ENCODE measurements at regions not wholly inside any gene's neighbourhood (a gene's known extent, or its start where the extent isn't known, plus 50 kb on each side); places are given as distances from the start of the nearest gene placed in this dataset.

GRCh38 chr17:36791150-36791941, 145.9 kb upstream of the LHX1 start:
- TF ChIP-seq, protein P1, sequence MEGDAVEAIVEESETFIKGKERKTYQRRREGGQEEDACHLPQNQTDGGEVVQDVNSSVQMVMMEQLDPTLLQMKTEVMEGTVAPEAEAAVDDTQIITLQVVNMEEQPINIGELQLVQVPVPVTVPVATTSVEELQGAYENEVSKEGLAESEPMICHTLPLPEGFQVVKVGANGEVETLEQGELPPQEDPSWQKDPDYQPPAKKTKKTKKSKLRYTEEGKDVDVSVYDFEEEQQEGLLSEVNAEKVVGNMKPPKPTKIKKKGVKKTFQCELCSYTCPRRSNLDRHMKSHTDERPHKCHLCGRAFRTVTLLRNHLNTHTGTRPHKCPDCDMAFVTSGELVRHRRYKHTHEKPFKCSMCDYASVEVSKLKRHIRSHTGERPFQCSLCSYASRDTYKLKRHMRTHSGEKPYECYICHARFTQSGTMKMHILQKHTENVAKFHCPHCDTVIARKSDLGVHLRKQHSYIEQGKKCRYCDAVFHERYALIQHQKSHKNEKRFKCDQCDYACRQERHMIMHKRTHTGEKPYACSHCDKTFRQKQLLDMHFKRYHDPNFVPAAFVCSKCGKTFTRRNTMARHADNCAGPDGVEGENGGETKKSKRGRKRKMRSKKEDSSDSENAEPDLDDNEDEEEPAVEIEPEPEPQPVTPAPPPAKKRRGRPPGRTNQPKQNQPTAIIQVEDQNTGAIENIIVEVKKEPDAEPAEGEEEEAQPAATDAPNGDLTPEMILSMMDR (IDR thresholded peaks at IDR 0.05), result no peak
- TF ChIP-seq EZH2 (IDR thresholded peaks at IDR 0.05; ENCODE audit: borderline replicate concordance, insufficient read depth, low read depth, low read length, poor library complexity, severe bottlenecking), result no peak

Data from B cell (primary cell).